Astrocyte (in vitro differentiated cells and primary cell): ENCODE measurements at regions not wholly inside any gene's neighbourhood (a gene's known extent, or its start where the extent isn't known, plus 50 kb on each side); places are given as distances from the start of the nearest gene placed in this dataset.

Source experiments
- CTCF ChIP-seq: IDR thresholded peaks from 2 replicates; pipeline ENCODE4 v1.5.1; 2011; ENCODE audit warnings: low read depth, mild to moderate bottlenecking, inconsistent platforms, low read length, moderate library complexity; ENCODE audit not compliant: insufficient read depth
- EZH2 ChIP-seq: IDR thresholded peaks from 2 replicates; pipeline ENCODE4 v1.6.1; 2012; ENCODE audit warnings: mild to moderate bottlenecking, low read length, inconsistent platforms; ENCODE audit not compliant: insufficient read depth

- TF ChIP-seq CTCF (no peak), EZH2 (no peak)
Measured at GRCh38 chr6:92593201-92593600, 826.2 kb downstream of the EPHA7 start.
